GM19455 (cell line): ENCODE measurements at regions not wholly inside any gene's neighbourhood (a gene's known extent, or its start where the extent isn't known, plus 50 kb on each side); places are given as distances from the start of the nearest gene placed in this dataset.
"Not testable (repeated sequence)": the region's sequence is repeated elsewhere in the genome, so short reads cannot be mapped to it uniquely, and the experiment has no call there.

ENCODE experiments used
- ATAC-seq: cut with Tn5 transposase; IDR thresholded peaks from one replicate; pipeline ENCODE4 v1.9.1; 2021; ENCODE audit not compliant: unreplicated experiment

DNA sequence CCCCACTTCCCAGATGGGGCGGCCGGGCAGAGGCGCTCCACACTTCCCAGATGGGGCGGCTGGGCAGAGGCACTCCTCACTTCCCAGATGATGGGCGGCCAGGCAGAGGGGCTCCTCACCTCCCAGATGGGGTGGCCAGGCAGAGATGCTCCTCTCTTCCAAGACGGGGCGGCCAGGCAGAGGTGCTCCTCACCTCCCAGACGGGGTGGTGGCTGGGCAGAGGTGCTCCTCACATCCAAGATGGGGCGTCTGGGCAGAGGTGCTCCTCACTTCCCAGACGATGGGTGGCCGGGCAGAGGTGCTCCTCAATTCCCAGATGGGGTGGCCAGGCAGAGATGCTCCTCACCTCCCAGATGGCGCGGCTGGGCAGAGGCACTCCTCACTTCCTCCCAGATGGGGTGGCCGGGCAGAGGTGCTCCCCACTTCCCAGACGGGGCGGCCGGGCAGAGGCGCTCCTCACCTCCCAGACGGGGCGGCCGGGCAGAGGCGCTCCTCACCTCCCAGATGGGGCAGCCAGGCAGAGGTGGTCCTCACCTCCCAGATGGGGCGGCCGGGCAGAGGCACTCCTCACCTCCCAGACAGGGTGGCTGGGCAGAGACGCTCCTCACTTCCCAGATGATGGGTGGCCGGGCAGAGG is 275.2 kb downstream of the LIPI start:
- ATAC-seq, result not testable (repeated sequence)

DNA sequence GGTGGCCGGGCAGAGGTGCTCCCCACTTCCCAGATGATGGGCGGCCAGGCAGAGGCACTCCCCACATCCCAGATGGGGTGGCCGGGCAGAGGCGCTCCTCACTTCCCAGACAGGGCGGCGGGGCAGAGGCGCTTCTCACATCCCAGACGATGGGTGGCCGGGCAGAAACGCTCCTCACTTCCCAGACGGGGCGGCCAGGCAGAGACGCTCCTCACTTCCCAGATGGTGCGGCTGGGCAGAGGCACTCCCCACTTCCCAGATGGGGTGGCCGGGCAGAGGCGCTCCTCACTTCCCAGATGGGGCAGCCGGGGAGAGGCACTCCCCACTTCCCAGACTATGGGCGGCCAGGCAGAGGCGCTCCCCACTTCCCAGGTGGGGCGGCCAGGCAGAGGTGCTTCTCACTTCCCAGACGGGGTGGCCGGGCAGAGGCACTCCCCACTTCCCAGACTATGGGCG is 275.8 kb downstream of the LIPI start:
- ATAC-seq, result not testable (repeated sequence)

DNA sequence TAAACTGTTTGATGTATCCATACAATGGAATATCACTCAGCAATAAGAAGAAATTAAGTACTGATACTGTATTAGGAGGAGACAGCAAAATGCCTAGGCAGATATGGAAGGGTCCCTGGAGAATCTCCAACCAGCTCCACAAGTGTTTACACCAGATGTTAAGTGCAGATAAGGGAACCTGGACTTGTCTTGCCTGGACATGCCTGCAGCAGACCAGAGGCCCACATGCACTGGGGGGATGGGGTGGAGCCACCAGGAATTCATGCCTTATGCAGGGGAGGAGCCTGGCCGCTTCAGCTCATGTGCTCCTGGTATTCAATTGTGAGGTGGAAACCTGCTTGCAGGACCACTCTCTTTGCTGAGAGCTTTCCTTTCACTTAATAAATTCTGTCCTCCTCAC is 287.6 kb downstream of the LIPI start:
- ATAC-seq, result not testable (repeated sequence)

DNA sequence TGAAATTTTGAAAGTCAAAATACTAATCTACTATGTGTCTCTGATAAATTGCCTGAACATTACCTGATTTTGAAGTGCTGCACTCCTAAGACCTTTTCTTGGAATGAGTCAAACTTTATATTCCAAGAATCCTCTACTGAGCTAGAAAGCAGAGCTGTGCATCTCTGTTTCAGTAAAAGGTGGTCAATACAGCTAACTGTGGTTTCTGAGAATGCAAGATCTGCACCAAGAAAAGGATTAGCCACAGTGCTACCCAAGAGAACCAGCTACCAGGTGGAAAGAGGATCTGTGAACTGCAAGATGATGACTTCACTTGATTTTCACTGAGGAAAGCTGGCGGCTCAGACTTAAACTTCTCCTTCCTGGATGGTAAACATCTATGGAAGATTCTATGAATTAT is 289.3 kb downstream of the LIPI start:
- not testable (repeated sequence) for ATAC-seq

DNA sequence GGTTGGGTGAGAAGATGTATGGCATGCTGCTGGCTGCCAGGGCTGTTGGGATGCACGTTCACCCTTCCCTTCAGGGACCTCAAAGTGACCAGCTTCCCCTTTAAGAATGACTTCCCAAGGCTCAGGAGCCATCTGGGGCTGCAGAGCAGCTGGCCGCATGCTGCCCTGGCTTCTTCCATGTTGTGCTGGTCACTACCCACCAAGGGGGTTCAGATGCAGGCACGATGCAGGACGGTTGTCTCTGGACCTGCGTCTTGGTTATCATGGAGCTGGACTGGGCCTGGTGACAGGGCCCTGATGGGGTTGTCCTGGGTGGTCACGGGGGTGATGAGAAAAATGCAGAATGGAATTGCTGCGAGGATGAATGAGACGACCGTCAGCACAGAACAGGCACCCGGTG is 297.8 kb downstream of the POTED start:
- ATAC-seq, result not testable (repeated sequence)

DNA sequence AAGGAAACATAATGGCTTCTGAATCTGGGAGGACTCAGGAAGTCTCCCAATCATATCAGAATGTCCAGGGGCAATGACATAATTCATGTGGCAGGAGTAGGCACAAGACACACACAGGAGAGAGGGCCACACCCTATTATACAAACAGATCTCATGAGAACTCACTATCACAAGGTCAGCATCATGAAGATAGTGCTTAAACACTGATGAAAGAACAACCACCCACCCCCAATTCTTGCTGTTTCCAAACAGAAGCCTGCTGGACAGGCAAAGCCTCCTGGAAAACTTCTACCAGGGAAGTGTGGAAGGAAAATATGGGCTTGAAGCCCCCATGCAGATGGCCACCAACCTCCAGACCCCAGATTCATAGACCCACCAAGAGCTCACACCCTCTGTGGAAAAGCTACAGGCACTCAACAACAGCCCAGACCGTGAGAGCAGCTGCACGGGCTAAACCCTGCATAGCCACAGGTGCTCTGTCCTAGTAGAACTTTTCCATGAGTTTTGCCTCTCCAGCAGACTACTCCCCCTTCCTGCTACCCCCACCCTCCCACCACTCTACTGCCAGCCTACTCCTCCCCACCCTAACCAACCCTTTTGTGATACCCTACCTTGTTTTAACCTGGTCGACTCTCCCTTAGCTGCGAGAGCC is 287.1 kb downstream of the POTED start:
- ATAC-seq, result not testable (repeated sequence)

DNA sequence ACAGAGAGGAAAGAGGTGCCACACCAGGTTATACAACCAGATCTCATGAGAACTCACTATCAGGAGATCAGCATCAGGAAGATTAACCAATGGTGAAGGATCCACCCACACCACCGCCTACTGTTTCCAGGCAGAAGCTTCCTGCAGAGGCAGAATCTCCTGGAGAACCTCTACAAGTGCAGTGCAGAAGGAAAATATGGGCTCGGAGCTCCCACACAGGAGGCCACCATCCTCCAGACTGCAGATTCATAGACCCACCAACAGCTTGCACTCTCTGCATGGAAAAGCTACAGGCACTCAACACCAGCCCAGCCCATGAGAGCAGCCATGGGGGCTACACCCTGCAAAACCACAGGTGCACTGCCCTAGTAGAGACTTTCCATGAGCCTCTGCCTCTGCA is 284.0 kb downstream of the POTED start:
- not testable (repeated sequence) for ATAC-seq

DNA sequence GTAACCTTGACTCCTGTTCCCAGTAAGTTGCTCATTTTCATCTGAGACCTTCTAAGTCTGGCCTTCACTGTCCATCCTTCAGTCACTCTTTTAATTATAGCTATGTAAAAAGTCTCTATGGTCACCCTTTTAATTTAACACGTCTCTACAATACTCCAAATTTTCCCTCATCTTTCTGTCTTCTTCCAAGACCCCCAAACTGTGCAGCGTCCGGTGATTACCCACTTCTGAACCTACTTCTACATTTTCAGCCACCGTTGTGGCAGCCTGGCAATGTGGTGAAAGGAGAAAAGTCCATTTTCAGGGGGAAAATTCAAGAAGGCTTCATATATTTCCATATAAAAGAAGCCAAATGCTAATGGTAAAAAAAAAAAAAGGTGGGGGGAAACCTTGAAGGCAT is 283.4 kb downstream of the POTED start:
- not testable (repeated sequence) for ATAC-seq

DNA sequence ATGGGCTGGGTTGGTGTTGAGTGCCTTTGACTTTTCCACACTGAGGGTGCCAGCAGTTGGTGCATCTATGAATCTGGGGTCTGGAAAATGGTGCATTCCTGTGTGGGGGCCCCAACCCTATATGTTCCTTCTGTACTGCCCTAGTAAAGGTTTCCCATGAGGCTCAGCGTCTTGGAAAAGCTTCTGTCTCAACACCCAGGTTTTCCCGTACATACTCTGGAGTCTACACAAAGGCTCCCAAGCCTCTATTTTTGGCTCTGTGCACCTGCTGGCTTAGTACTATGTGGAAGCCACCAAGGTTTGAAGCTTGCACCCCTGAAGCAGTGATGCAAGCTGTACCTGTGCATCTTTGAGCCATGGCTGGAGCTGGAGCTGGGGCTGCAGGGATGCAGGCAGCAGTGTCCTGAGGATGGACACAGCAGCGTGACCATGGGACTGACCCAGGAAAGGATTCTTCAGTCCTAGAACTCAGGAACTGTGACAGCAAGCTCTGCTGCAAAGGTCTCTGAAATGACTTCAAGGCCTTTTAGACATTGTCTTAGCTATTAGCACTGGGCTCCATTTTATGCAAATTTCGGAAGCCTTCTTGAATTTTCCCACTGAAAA is 282.7 kb downstream of the POTED start:
- ATAC-seq, result not testable (repeated sequence)

DNA sequence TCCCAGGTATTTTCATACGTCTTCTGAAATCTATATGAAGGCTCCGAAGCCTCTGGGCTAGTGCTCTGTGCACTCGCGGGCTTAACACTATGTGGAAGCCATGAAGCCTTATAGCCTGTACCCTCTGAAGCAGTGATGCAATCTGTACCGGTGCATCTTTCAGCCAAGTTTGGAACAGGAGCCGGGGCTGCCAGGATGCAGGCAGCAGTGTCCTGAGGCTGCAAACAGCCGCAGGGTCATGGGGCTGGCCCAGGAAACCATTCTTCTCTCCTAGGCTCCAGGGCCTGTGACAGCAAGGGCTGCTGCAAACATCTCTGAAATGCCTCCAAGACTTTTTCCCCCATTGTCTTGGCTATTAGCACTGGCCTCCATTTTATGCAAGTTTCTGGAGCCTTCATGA is 279.6 kb downstream of the POTED start:
- ATAC-seq, result not testable (repeated sequence)

DNA sequence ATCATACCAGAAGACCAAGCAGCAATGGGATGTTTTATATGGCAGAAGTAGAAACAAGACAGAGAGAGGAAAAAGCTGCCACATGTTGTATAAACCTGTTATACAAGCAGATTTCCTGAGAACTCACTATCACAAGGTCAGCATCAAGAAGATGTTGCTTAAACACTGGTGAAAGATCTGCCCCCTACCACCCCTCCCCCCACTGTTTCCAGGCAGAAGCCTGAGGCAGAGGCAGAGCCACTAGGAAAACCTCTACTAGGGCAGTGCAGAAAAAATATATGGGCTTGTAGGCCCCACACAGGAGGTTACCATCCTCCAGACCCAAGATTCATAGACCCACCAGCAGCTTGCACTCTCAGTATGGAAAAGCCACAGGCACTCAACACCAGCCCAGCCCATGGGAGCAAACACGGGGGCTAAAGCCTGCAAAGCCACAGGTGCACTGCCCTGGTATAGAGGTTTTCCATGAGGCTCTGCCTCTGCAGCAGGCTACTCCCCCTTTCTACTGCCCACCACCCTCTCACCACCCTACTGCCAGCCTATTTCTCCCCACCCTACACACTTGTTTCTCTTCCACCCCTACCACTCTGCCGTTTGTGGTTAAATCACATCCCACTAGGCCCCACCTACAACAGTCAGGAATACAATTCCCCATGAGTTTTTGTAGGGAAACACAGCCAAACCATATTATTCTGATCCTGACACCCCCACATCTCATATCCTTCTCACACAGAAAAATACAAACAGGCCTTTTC is 274.2 kb downstream of the POTED start:
- not testable (repeated sequence) for ATAC-seq

DNA sequence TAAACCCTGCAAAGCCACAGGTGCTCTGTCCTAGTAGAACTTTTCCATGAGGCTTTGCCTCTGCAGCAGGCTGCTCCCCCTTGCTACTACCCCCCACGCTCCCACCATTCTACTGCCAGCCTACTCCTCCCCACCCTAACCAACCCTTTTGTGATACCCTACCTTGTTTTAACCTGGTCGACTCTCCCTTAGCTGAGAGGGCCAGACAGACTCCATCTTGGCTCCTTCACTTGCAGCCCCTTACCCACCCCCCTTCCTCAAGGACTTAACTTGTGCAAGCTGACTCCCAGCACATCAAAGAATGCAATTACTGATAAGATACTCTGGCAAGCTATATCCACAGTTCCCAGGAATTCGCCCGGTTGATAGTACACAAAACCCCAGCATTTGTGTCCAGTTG is 267.9 kb downstream of the POTED start:
- ATAC-seq, result not testable (repeated sequence)

DNA sequence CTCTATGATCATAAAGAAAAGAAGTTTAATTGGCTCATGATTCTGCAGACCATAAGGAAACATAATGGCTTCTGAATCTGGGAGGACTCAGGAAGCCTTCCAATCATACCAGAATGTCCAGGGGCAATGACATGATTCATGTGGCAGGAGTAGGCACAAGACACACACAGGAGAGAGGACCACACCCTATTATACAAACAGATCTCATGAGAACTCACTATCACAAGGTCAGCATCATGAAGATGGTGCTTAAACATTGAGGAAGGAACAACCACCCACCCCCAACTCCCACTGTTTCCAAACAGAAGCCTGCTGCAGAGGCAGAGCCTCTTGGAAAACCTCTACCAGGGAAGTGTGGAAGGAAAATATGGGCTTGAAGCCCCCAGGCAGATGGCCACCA is 267.4 kb downstream of the POTED start:
- not testable (repeated sequence) for ATAC-seq

DNA sequence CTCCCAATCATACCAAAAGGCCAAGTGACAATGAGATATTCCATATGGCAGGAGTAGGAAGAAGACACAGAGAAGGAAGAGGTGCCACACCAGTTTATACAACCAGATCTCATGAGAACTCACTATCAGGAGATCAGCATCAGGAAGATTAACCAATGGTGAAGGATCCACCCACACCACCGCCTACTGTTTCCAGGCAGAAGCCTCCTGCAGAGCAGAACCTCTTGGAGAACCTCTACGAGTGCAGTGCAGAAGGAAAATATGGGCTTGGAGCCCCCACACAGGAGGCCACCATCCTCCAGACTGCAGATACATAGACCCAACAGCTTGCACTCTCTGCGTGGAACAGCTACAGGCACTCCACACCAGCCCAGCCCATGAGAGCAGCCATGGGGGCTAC is 264.4 kb downstream of the POTED start:
- not testable (repeated sequence) for ATAC-seq

DNA sequence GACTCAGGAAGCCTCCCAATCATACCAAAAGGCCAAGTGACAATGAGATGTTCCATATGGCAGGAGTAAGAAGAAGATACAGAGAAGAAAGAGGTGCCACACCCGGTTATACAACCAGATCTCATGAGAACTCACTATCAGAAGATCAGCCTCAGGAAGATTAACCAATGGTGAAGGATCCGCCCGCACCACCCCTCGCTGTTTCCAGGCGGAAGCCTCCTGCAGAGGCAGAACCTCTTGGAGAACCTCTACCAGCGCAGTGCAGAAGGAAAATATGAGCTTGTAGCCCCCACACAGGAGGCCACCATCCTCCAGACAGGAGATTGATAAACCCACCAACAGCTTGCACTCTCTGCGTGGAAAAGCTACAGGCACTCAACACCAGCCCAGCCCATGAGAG is 245.1 kb downstream of the POTED start:
- ATAC-seq, result no peak

DNA sequence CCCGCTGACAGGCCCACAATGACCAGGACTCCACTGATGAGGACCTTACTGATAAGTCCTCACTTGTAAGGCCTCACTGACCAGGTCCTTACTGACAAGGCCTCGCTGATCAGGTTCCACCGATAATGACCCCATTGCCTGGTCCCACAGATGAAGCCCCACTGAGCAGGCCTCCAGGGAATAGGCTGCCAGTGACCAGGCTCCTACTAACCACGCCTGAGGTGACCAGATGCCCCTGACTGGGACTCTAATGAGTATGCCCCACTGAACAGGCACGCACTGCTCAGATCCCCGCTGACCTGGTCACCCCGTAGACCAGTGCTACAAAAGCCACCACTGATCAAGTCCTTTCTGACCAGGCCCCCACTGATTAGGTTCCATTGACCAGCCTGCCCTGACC is 241.2 kb downstream of the POTED start:
- ATAC-seq, result not testable (repeated sequence)

DNA sequence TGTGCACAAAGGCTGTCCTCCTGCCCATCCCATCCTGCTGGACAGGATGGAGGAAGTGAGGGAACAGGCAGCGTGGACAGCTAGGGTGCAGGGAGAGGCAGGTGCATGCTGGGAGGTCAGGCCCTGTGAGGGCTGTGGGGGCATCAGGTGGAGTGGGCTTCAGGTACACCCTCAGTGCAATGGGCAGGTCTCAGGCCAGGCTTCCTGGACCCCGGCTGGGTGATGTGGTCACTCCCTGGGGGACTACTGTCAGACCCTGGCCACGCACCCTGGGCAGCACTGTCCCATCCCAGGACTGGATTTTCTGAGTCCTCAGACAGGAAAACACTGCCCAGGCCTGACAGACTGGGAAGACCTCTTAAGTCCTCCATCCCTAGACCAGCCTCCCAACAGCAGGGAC is 239.9 kb downstream of the POTED start:
- ATAC-seq, result not testable (repeated sequence)

DNA sequence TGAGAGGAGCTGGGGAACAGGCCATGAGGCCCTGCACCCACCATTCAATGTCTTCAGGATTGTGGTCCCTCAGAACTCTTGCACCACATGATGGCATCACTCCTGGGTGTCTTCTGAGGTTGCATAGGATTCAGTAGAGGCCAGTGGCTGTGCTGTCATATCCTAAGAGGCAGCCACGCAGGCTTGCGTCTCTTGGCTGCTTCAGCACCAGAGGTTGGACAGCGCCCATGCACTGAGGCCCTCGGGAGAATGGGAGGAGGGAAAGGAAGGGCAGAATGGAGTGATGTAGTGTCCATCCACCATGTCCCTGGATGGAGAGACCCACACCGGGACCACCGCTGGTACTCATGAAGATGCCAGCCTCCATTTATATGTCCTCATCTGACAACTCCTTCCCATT is 237.1 kb downstream of the POTED start:
- not testable (repeated sequence) for ATAC-seq

DNA sequence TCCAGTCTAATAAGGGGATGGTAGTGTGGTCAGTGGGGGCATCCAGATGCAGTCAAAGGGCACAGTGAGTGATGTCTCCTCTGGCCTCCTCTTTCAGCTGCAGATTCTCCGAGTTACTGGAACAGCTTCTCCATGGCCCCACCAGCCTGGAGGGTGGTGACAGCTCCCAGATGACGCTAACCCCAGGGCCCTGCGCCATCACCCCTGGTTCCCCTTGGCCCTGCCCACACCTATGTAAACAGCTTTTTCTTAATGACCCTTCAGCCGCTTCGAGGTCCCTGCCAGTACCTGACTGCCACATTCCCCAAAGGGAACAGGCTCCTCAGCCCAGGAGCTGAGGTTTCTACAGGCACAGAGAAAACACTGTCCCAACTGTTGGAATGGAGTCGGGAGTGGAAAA is 235.0 kb downstream of the POTED start:
- not testable (repeated sequence) for ATAC-seq

DNA sequence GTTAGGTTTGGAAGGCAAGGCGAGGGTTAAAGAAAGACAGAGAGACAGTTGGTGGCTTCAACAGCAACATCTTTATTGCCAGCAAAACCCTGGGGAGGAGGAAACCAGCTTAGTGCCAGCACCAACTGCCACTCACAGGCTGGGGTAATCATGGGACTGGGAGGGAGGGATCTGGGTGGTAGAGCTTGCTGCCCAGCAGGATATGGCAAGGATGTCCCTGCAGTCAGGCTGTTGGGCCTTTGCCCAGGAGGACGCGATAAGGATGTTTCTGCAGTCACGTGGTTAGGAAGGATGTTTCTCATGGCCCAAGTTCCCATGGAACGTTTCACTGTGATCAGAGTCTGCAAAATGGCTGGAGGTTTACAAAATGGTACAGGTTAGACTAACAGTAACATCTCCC is 233.5 kb downstream of the POTED start:
- ATAC-seq, result not testable (repeated sequence)

DNA sequence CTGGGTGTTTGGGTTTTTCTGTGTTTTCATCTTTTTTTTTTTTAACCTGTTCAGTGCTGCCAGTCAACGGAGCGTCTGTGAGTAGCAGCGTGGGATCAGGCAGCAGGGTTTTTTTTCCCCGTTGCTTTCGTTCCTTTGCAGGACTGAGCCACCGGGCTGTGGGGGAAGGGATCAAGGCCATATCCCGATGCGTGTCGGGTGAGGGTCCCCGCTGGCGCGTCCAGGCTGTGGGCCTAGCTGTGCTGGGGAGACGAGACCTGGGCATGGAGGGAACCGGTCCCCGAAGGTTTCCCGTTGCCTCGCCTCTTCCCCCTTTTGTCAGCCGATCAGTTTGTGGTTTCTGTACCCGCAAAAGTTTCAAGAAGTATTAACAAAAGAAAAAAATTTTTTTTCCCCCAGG is 218.1 kb downstream of the POTED start:
- not testable (repeated sequence) for ATAC-seq
